NCI-H146 treated with DMSO at 0.1 percent for 48 hours (cell line): ENCODE measurements at regions not wholly inside any gene's neighbourhood (a gene's known extent, or its start where the extent isn't known, plus 50 kb on each side); places are given as distances from the start of the nearest gene placed in this dataset.

Experiments
- DNase-seq: peaks from one replicate; lab custom pipeline; 2025; ENCODE audit not compliant: unreplicated experiment; lab: John Stamatoyannopoulos, UW

- no peak for DNase-seq
Measured at GRCh38 chr3:163879172-163879571, 1199.1 kb downstream of the SI start.

- DNase-seq = no peak
Measured at GRCh38 chr3:163878396-163878795, 1199.9 kb downstream of the SI start.

GRCh38 chr3:163877805-163878204 lies 1200.5 kb downstream of the SI start:
- DNase-seq = no peak

- DNase-seq = no peak
Measured at GRCh38 chr3:163863146-163863545, 1215.2 kb downstream of the SI start.

- no peak for DNase-seq
Measured at GRCh38 chr3:163852233-163852632, 1226.1 kb downstream of the SI start.

- DNase-seq = no peak
Measured at GRCh38 chr3:163838769-163839168, 1239.5 kb downstream of the SI start.

GRCh38 chr3:163832547-163832946 lies 1245.7 kb downstream of the SI start:
- DNase-seq = no peak

GRCh38 chr3:163821841-163822240 lies 1256.5 kb downstream of the SI start:
- DNase-seq = no peak

GRCh38 chr3:163817015-163817414 lies 1261.3 kb downstream of the SI start:
- no peak for DNase-seq

- no peak for DNase-seq
Measured at GRCh38 chr3:163813935-163814334, 1264.4 kb downstream of the SI start.

GRCh38 chr3:163812006-163812405 lies 1266.3 kb downstream of the SI start:
- DNase-seq = no peak

GRCh38 chr3:163809540-163809993 lies 1268.7 kb downstream of the SI start:
- DNase-seq = no peak

- DNase-seq = no peak
Measured at GRCh38 chr3:163786416-163786815, 1291.9 kb downstream of the SI start.

- DNase-seq = no peak
Measured at GRCh38 chr3:163785693-163786092, 1292.6 kb downstream of the SI start.

- DNase-seq = no peak
Measured at GRCh38 chr3:163779396-163780344, 1298.6 kb downstream of the SI start.

- DNase-seq = no peak
Measured at GRCh38 chr3:163776743-163777142, 1301.6 kb downstream of the SI start.

- DNase-seq = no peak
Measured at GRCh38 chr3:163773136-163773535, 1305.2 kb downstream of the SI start.

- DNase-seq = no peak
Measured at GRCh38 chr3:163768048-163768447, 1310.2 kb downstream of the SI start.

- no peak for DNase-seq
Measured at GRCh38 chr3:163766112-163766511, 1312.2 kb downstream of the SI start.

GRCh38 chr3:163753033-163753432 lies 1325.3 kb downstream of the SI start:
- no peak for DNase-seq

- no peak for DNase-seq
Measured at GRCh38 chr3:163745204-163745603, 1333.1 kb downstream of the SI start.

- DNase-seq = no peak
Measured at GRCh38 chr3:163735394-163735793, 1342.9 kb downstream of the SI start.

- DNase-seq = no peak
Measured at GRCh38 chr3:163730684-163731083, 1347.6 kb downstream of the SI start.
